ENCODE measurements at regions not wholly inside any gene's neighbourhood (a gene's known extent, or its start where the extent isn't known, plus 50 kb on each side); places are given as distances from the start of the nearest gene placed in this dataset.

DNA sequence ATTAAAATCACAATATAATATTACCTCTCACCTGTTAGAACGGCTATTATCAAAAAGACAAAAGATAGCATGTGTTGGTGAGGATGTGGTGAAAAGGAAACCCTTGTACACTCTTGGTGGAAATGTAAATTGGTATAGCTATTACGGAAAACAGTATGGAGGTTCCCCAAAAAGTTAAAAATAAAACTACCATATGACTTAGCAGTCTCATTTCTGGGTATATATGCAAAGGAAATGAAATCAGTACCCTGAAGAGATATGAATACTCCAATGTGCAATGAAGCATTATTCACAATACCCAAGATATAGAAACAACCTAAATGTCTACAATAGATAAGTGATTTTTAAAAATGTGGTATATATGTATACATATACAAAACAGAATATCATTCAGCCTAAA lies 199.9 kb downstream of the SNX18 start:
- Mint-ChIP-seq H3K27ac (no peak overlapping the region), H3K4me3 (ENCODE audit: low read depth) (no peak overlapping the region), H3K36me3 (ENCODE audit: insufficient read depth) (no peaks in the 10 kb centered on the region), H3K4me1 (ENCODE audit: low read depth) (no peaks in the 10 kb centered on the region), H3K9me3 (ENCODE audit: low read depth) (peaks cover 5% of the 10 kb centered on the region), H3K27me3 (peaks cover 19% of the 10 kb centered on the region)
- no peak for DNase-seq (ENCODE audit: low spot score, unreplicated experiment)
- TF ChIP-seq, protein P1, sequence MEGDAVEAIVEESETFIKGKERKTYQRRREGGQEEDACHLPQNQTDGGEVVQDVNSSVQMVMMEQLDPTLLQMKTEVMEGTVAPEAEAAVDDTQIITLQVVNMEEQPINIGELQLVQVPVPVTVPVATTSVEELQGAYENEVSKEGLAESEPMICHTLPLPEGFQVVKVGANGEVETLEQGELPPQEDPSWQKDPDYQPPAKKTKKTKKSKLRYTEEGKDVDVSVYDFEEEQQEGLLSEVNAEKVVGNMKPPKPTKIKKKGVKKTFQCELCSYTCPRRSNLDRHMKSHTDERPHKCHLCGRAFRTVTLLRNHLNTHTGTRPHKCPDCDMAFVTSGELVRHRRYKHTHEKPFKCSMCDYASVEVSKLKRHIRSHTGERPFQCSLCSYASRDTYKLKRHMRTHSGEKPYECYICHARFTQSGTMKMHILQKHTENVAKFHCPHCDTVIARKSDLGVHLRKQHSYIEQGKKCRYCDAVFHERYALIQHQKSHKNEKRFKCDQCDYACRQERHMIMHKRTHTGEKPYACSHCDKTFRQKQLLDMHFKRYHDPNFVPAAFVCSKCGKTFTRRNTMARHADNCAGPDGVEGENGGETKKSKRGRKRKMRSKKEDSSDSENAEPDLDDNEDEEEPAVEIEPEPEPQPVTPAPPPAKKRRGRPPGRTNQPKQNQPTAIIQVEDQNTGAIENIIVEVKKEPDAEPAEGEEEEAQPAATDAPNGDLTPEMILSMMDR (IDR thresholded peaks at IDR 0.05; ENCODE audit: unreplicated experiment), result no peak

DNA sequence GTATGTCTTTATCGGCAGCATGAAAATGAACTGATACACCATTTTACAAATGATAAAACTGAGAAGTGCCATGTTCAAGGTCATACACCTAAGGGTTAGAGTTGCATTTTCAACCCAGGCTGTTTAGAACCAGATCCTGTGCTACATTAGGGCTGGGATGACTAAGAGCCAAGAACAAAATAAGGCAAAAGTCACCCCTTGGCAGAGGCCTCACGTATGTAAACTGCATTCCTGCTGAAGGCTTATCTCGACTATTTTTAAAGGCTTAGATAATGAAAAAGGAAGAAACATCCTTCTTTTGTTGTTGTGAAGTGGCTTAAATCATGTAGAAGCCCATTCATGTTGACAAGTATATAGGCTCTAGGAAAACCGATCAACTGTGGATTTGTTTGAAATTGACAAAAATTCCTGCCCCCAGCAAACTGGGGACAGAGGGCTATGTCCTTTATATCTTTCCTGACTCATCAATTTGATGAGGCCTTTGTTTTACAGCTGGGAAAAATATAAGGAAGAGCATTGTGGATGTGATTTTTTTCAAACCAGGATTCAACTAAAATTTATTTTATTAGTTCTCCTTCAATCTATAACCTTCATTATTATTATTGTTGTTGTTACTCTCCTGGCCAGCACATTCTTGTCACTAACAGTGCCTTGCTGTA lies 196.5 kb downstream of the SNX18 start:
- Mint-ChIP-seq H3K4me3 (ENCODE audit: low read depth) (no peak overlapping the region), H3K4me1 (ENCODE audit: low read depth) (no peaks in the 10 kb centered on the region), H3K36me3 (ENCODE audit: insufficient read depth) (no peaks in the 10 kb centered on the region), H3K9me3 (ENCODE audit: low read depth) (peaks cover 5% of the 10 kb centered on the region), H3K27me3 (no peaks in the 10 kb centered on the region), H3K27ac (no peak overlapping the region)
- no peak for DNase-seq (ENCODE audit: low spot score, unreplicated experiment)
- TF ChIP-seq, protein P1 (IDR thresholded peaks at IDR 0.05; ENCODE audit: unreplicated experiment), result no peak

DNA sequence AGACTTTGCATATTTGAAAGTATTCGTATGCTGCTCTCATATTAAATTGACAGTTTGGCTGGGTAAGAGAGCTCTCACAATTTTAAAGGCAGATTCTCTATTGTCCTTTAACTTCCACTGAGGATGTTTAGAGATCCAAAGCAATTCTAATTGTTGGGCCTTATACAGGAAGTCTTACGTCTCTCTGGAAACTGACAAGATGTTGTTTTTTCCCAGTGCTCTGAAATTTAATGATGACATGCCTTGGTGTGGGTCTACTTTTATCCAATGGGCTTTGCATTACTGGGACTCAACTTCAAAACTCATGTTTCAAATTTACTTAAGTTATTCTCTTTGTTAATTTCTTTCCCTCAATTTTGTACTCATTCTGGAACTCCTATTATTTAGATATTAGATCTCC lies 191.5 kb downstream of the SNX18 start:
- Mint-ChIP-seq H3K4me1 (ENCODE audit: low read depth) (peaks cover 3% of the 10 kb centered on the region), H3K27ac (no peak overlapping the region), H3K27me3 (peaks cover 3% of the 10 kb centered on the region), H3K36me3 (ENCODE audit: insufficient read depth) (no peaks in the 10 kb centered on the region), H3K9me3 (ENCODE audit: low read depth) (no peaks in the 10 kb centered on the region), H3K4me3 (ENCODE audit: low read depth) (no peak overlapping the region)
- TF ChIP-seq, protein P1 (IDR thresholded peaks at IDR 0.05; ENCODE audit: unreplicated experiment), result no peak
- no peak for DNase-seq (ENCODE audit: low spot score, unreplicated experiment)

DNA sequence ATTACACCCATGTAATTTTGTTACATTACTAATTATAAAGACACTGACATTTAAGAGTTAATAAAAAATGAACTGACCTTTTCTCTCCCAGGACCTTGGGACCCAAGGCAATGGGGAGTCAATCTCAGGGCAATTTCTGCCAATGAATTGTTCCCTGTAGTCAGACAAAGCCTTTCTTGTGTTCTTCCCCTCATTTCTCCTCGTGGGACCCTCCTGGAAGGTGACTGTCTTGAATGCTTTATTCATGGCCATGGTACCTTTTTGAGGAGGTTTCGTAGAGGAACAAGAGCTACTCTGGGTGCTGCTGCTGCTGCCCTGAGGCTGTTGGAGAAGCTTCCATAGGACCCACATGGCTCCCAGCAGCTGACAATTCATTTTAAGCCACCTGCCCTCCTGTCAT lies 190.3 kb downstream of the SNX18 start:
- no peak overlapping the region for H3K27ac Mint-ChIP-seq
- DNase-seq (ENCODE audit: low spot score, unreplicated experiment), result no peak
- no peaks in the 10 kb centered on the region for H3K36me3 Mint-ChIP-seq (ENCODE audit: insufficient read depth)
- TF ChIP-seq, protein P1 (IDR thresholded peaks at IDR 0.05; ENCODE audit: unreplicated experiment), result no peak
- H3K9me3 Mint-ChIP-seq (ENCODE audit: low read depth), result no peaks in the 10 kb centered on the region
- H3K4me3 Mint-ChIP-seq (ENCODE audit: low read depth), result no peak overlapping the region
- H3K4me1 Mint-ChIP-seq (ENCODE audit: low read depth), result peaks cover 3% of the 10 kb centered on the region
- H3K27me3 Mint-ChIP-seq, result peaks cover 6% of the 10 kb centered on the region

DNA sequence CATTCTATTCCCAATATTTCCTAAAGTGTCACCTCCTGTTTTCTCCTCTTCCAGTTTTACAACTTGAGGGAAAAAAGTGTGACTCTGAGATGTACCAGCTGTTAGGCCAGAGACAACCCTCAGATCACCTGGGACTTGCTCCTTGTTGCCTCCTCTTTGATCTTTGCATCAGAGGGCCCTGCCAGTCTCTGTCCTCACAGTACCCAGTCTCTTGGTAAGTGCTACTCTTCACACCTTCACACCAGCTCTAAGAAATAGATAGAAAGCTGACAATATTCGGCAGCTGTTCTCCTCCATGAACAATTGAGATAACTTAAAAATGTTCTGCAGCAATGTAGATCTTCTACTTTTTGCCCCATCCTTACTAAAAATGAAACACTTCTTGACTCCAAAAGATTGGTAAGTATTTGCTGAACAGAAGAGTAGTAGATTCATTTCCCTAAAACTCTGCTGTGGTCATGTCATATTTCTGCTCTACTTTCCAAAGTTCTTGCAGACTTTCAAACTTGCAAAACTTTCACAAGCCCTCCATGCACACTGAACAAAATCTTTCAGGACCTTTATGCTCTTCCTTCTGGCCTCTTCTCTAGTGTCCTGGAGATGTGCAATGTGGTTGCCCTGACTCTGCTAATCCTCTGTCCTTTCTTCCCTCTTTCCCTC lies 188.6 kb downstream of the SNX18 start:
- H3K27ac Mint-ChIP-seq, result no peak overlapping the region
- H3K4me3 Mint-ChIP-seq (ENCODE audit: low read depth), result no peak overlapping the region
- no peaks in the 10 kb centered on the region for H3K36me3 Mint-ChIP-seq (ENCODE audit: insufficient read depth)
- DNase-seq (ENCODE audit: low spot score, unreplicated experiment), result no peak
- H3K27me3 Mint-ChIP-seq, result peaks cover 6% of the 10 kb centered on the region
- H3K9me3 Mint-ChIP-seq (ENCODE audit: low read depth), result no peaks in the 10 kb centered on the region
- peaks cover 3% of the 10 kb centered on the region for H3K4me1 Mint-ChIP-seq (ENCODE audit: low read depth)
- TF ChIP-seq, protein P1 (IDR thresholded peaks at IDR 0.05; ENCODE audit: unreplicated experiment), result no peak
